GM12878 (cell line): ENCODE measurements at regions not wholly inside any gene's neighbourhood (a gene's known extent, or its start where the extent isn't known, plus 50 kb on each side); places are given as distances from the start of the nearest gene placed in this dataset.

Source experiments
- ATAC-seq: fragments of 200-7000 bp; cut with Tn5 transposase; 3 replicates; pipeline ENCODE4 v1.9.1; 2020; ENCODE audit warnings: mild to moderate bottlenecking, moderate library complexity
- BruUV-seq: library from RNA; stranded (reverse); fragments of 400-500 nt; replicated peaks from 2 replicates; lab custom pipeline; 2021; lab: Mats Ljungman, UMichigan
- CTCF ChIA-PET: fragments of 300-600 bp; sonication (Branson Sonifier 250); formaldehyde crosslinking; extraction: SDS; loops from one replicate; lab custom pipeline; 2021; ENCODE audit warnings: inconsistent platforms; lab: Yijun Ruan, JAX
- POLR2A ChIA-PET: fragments of 350-600 bp; formaldehyde crosslinking; extraction: SDS; loops from one replicate; lab custom pipeline; 2021; ENCODE audit warnings: inconsistent platforms; lab: Charles Lee
- RAD21 ChIA-PET: fragments of 300-600 bp; sonication (Branson Sonifier 250); formaldehyde crosslinking; loops from one replicate; lab custom pipeline; 2023; ENCODE audit warnings: antibody characterized with exemption; ENCODE audit not compliant: unreplicated experiment; lab: Charles Lee
- SMC1A ChIA-PET: fragments of 300-600 bp; sonication (Branson Sonifier 250); formaldehyde crosslinking; loops from one replicate; lab custom pipeline; 2023; ENCODE audit not compliant: unreplicated experiment, uncharacterized antibody; lab: Charles Lee
- DNase-seq: peaks from one replicate; pipeline ENCODE4 v3.0.0-alpha.2; 2011; ENCODE audit warnings: low read depth, low spot score
- FAIRE-seq: peaks from 3 replicates; lab custom pipeline; 2011; peaks lifted over from hg19 to GRCh38; lab: Jason Lieb, UNC
- H2AFZ ChIP-seq: 2 replicates; pipeline ENCODE4 v1.6.0; 2011; ENCODE audit warnings: low read depth, low read length, control low read depth; ENCODE audit not compliant: control insufficient read depth
- H3K27ac ChIP-seq: 2 replicates; pipeline ENCODE4 v1.5.1; 2011; ENCODE audit warnings: control low read depth; ENCODE audit not compliant: control insufficient read depth, insufficient read depth
- H3K27me3 ChIP-seq, 2 experiments: replicated peaks in 1 of 2; 2 replicates each; pipeline versions ENCODE4 v1.6.0 to v1.6.1; 2011; ENCODE audit warnings: low read length in 1 of 2; ENCODE audit not compliant: control insufficient read depth in 2 of 2, insufficient read depth in 2 of 2
- H3K36me3 ChIP-seq, 2 experiments: 2 replicates each; pipeline ENCODE4 v1.5.1; 2011; ENCODE audit warnings: low read length in 1 of 2; ENCODE audit not compliant: control insufficient read depth in 2 of 2, insufficient read depth in 2 of 2
- H3K4me1 ChIP-seq: 2 replicates; pipeline ENCODE4 v1.6.1; 2011; ENCODE audit warnings: mild to moderate bottlenecking, low read length, moderate library complexity, mixed read lengths; ENCODE audit not compliant: control insufficient read depth, insufficient read depth
- H3K4me2 ChIP-seq: 2 replicates; pipeline ENCODE4 v1.6.0; 2011; ENCODE audit warnings: control low read depth; ENCODE audit not compliant: control insufficient read depth, insufficient read depth
- H3K4me3 ChIP-seq: fragments of 200-600 bp; sonication (generic); 2 replicates; pipeline ENCODE4 v1.5.1; 2016
- H3K79me2 ChIP-seq: 2 replicates; pipeline ENCODE4 v1.6.0; 2011; ENCODE audit warnings: low read length; ENCODE audit not compliant: control insufficient read depth, insufficient read depth
- H3K9ac ChIP-seq: 2 replicates; pipeline ENCODE4 v1.8.0; 2011; ENCODE audit warnings: low read length, control low read depth, mixed read lengths; ENCODE audit not compliant: control insufficient read depth, insufficient read depth
- H3K9me3 ChIP-seq: replicated peaks from 3 replicates; pipeline ENCODE4 v1.5.1; 2011; ENCODE audit warnings: mild to moderate bottlenecking, low read length; ENCODE audit not compliant: control insufficient read depth, insufficient read depth
- H4K20me1 ChIP-seq: 2 replicates; pipeline ENCODE4 v1.6.0; 2011; ENCODE audit not compliant: control insufficient read depth, insufficient read depth
- ATF3 ChIP-seq: IDR thresholded peaks from 2 replicates; pipeline ENCODE4 v1.6.1; 2011; ENCODE audit warnings: low read depth, mild to moderate bottlenecking, low read length, moderate library complexity, borderline replicate concordance; ENCODE audit errors: extremely low read depth
- MXI1 ChIP-seq: fragments of 150-350 bp; IDR thresholded peaks from 2 replicates; pipeline ENCODE4 v1.6.1; 2011; ENCODE audit warnings: low read depth, mild to moderate bottlenecking, inconsistent platforms, low read length, improper control_type of control experiment
- NFIC ChIP-seq: IDR thresholded peaks from 2 replicates; pipeline ENCODE4 v1.6.1; 2012; ENCODE audit warnings: low read depth, mild to moderate bottlenecking, inconsistent platforms, low read length, moderate library complexity
- ZBTB4 ChIP-seq: fragments of 450-650 bp; formaldehyde crosslinking; IDR thresholded peaks from 2 replicates; pipeline ENCODE4 v1.4.0; 2022; ENCODE audit warnings: mild to moderate bottlenecking, moderate library complexity
- ZNF384 ChIP-seq: IDR thresholded peaks from 2 replicates; pipeline ENCODE4 v1.6.1; 2012; ENCODE audit warnings: low read depth, mild to moderate bottlenecking, low read length, improper control_type of control experiment, borderline replicate concordance
- WGBS: methylation state at CpG from one replicate; pipeline ENCODE4 v1.1.6; 2016; ENCODE audit warnings: low lambda C conversion rate; ENCODE audit not compliant: insufficient replicate concordance, insufficient coverage; ENCODE audit errors: missing lambda C conversion rate; 5-methylcytosine and 5-hydroxymethylcytosine counted together
- in situ Hi-C: fragments of 300-500 bp; cut with MboI; formaldehyde crosslinking; loops from 9 replicates; pipeline ENCODE4 v1.14.3; 2018; ENCODE audit warnings: mixed read lengths
- intact Hi-C: fragments of 100-400 bp; cut with micrococcal nuclease; formaldehyde crosslinking; loops from one replicate; pipeline ENCODE4 v1.14.2; 2022; ENCODE audit not compliant: unreplicated experiment
- TF ChIP-seq, protein P1 (sequence below): fragments of 450-650 bp; IDR thresholded peaks from 2 replicates; pipeline ENCODE4 v1.6.1; 2016; ENCODE audit warnings: mild to moderate bottlenecking
- TF ChIP-seq, protein P2 (sequence below): fragments of 450-650 bp; IDR thresholded peaks from 2 replicates; pipeline ENCODE4 v1.6.1; 2018; ENCODE audit warnings: mild to moderate bottlenecking, low read depth, moderate library complexity; ENCODE audit not compliant: partially characterized antibody

- H4K20me1 ChIP-seq, result no peaks in the 10 kb centered on the region
- no peaks in the 10 kb centered on the region; the same call in 2 of the 3 replicates for H3K9me3 ChIP-seq
- no peak overlapping the region for H3K4me3 ChIP-seq
- no peaks in the 10 kb centered on the region for H3K36me3 ChIP-seq
- no peak overlapping the region for H2AFZ ChIP-seq
- WGBS, result 72% methylated on average over 12 of the region's 12 CpGs
- no TSS peak for BruUV-seq
- H3K79me2 ChIP-seq, result no peaks in the 10 kb centered on the region
- ChIA-PET CTCF (no interaction called here), SMC1A (no interaction called here), RAD21 (no interaction called here), POLR2A (no interaction called here)
- no peak overlapping the region for H3K4me2 ChIP-seq
- FAIRE-seq (no peak), ATAC-seq (no peak), DNase-seq (no peak)
- no peak for TF ChIP-seq ZBTB4 (CRISPR knock-in tag)
- no peak for TF ChIP-seq ATF3
- intact Hi-C loops, result no loop called here
- in situ Hi-C loops, result no loop called here
- no peak overlapping the region for H3K9ac ChIP-seq
- no peak overlapping the region for H3K27ac ChIP-seq
- H3K27me3 ChIP-seq, result no peaks in the 10 kb centered on the region
- H3K4me1 ChIP-seq, result no peaks in the 10 kb centered on the region
Measured at GRCh38 chr22:47781024-47781423, 1018.6 kb downstream of the TBC1D22A start.

DNA sequence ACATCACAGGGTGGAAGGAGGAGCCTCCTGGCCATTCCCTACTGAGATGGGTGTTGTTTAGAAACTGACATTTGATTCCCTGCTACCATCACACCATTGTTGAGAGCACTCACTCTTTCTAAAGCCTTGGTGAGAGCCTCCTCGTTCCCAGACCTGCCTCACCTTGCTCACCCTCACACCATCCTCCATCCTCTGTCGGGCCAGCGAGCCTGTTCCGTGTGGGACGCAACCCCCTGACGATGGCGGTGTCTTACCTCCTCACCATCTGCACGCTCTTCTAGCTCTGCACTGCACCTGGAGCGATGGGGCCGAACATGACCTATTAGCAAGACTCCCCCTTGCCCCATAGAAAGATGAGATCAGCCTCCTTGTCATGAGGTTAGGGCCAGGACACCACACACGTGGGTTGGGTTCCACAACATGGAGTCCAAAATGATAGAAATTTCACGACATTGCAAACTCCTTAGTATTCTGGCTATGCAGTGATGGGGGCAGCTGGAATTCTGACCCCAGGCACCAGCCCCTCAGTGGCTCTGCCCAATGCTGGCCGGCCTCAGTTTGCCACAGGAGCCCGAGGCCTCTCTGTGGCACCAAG lies 1017.9 kb downstream of the TBC1D22A start:
- no peak overlapping the region for H3K9ac ChIP-seq
- no peaks in the 10 kb centered on the region for H3K36me3 ChIP-seq
- RAD21 ChIA-PET, result no interaction called here
- intact Hi-C loops (no loop called here), in situ Hi-C loops (no loop called here)
- no peak overlapping the region for H3K27ac ChIP-seq
- DNase-seq, result no peak
- H4K20me1 ChIP-seq, result no peaks in the 10 kb centered on the region
- H3K79me2 ChIP-seq, result no peaks in the 10 kb centered on the region
- FAIRE-seq, result no peak
- 42% methylated on average over 14 of the region's 14 CpGs for WGBS
- H3K4me2 ChIP-seq, result no peak overlapping the region
- CTCF ChIA-PET, result no interaction called here
- H3K9me3 ChIP-seq, result no peaks in the 10 kb centered on the region; the same call in 2 of the 3 replicates
- H3K4me1 ChIP-seq, result no peaks in the 10 kb centered on the region
- SMC1A ChIA-PET, result no interaction called here
- no peaks in the 10 kb centered on the region for H3K27me3 ChIP-seq
- H3K4me3 ChIP-seq, result no peak overlapping the region
- ATAC-seq, result no peak
- POLR2A ChIA-PET, result no interaction called here
- no peak overlapping the region for H2AFZ ChIP-seq
- no TSS peak for BruUV-seq
- TF ChIP-seq NFIC (no peak), MXI1 (no peak), ZNF384 (no peak)
- TF ChIP-seq, protein P1, sequence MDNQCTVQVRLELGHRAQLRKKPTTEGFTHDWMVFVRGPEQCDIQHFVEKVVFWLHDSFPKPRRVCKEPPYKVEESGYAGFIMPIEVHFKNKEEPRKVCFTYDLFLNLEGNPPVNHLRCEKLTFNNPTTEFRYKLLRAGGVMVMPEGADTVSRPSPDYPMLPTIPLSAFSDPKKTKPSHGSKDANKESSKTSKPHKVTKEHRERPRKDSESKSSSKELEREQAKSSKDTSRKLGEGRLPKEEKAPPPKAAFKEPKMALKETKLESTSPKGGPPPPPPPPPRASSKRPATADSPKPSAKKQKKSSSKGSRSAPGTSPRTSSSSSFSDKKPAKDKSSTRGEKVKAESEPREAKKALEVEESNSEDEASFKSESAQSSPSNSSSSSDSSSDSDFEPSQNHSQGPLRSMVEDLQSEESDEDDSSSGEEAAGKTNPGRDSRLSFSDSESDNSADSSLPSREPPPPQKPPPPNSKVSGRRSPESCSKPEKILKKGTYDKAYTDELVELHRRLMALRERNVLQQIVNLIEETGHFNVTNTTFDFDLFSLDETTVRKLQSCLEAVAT, result no peak
- TF ChIP-seq, protein P2, sequence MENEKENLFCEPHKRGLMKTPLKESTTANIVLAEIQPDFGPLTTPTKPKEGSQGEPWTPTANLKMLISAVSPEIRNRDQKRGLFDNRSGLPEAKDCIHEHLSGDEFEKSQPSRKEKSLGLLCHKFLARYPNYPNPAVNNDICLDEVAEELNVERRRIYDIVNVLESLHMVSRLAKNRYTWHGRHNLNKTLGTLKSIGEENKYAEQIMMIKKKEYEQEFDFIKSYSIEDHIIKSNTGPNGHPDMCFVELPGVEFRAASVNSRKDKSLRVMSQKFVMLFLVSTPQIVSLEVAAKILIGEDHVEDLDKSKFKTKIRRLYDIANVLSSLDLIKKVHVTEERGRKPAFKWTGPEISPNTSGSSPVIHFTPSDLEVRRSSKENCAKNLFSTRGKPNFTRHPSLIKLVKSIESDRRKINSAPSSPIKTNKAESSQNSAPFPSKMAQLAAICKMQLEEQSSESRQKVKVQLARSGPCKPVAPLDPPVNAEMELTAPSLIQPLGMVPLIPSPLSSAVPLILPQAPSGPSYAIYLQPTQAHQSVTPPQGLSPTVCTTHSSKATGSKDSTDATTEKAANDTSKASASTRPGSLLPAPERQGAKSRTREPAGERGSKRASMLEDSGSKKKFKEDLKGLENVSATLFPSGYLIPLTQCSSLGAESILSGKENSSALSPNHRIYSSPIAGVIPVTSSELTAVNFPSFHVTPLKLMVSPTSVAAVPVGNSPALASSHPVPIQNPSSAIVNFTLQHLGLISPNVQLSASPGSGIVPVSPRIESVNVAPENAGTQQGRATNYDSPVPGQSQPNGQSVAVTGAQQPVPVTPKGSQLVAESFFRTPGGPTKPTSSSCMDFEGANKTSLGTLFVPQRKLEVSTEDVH, result no peak
